Right renal cortex interstitium (tissue), 3 donors: ENCODE measurements at regions not wholly inside any gene's neighbourhood (a gene's known extent, or its start where the extent isn't known, plus 50 kb on each side); places are given as distances from the start of the nearest gene placed in this dataset.

ENCODE experiments used
- DNase-seq, 3 donors: peaks; one replicate each; pipeline ENCODE4 v3.0.0-alpha.2; 2013; ENCODE audit warnings: low read depth in 3 of 3, low spot score in 2 of 3

GRCh38 chr4:20504146-20504545 lies 196.1 kb upstream of the PACRGL start:
- DNase-seq = no peak

DNA sequence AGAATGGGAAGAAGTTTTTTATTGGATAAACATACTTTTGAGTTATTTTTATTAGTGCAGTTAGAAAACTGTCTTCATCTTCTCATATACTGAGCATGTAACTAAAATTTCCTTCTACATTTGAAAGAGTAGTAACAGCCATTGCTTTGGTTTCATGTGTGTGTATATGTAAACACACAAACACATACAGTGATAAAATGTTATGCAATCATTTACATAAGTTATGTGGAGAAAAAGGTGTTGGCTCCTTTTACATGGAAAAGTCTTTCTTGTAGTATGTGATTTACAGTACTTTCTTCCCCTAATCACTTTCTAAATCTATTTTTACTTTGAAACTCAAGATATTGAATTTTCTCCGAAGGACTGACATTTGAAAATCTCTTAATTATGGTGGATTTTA lies 194.3 kb upstream of the PACRGL start:
- DNase-seq = no peak

DNA sequence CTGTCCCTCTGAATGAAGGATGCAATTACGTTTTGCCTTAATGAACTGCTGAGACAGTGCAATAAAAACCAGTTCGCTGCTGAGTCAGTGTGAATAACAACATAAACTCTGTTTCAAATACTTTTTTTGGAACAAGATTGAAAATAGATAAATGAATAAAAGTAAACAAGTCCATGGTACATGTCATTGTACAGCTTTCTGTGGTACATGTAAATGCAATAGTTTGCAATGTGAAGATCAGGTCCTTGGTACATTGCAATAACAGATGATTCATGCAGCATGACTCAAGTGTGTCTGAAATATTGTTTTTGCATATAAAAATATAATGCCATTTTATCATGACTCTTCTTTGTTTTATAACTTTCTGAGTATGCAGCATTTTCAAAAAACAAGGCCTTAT lies 193.4 kb upstream of the PACRGL start:
- DNase-seq = no peak

GRCh38 chr4:20509315-20509714 lies 190.9 kb upstream of the PACRGL start:
- DNase-seq = no peak

DNA sequence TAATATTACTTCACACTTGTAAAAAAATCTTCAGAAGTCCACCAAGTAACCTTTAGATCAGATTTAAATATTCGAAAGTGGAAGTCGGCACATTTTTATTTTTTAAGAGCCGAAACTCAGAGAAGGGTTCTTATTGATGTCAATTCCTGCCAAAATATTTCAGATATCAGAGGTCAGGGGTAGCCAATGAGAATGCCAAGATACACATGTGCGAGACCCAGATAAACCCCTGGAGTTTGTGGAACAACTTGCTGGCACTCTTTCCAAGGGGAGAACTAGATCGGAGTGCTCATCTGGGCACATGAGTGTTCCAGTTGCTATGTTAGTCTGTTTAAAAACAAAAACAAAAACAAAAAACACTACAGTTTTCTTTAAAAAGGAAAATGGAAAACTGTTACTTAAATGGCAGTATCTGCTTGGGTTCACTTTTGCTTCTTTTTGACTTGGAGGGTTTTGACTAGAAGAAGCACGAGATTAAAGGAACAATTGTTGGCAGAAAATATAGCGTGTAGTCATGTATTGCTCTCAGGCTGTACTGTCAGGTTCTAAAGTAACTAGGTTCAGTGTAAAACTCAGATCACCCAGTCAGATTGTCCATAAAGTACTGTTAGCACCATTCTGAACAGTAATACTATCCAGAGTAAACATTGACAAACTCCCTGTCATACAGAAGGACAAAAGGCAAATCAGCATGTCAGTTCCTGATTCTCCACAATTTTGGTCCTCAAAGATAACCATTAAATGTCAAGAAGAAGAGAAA lies 188.0 kb upstream of the PACRGL start:
- no peak for DNase-seq

DNA sequence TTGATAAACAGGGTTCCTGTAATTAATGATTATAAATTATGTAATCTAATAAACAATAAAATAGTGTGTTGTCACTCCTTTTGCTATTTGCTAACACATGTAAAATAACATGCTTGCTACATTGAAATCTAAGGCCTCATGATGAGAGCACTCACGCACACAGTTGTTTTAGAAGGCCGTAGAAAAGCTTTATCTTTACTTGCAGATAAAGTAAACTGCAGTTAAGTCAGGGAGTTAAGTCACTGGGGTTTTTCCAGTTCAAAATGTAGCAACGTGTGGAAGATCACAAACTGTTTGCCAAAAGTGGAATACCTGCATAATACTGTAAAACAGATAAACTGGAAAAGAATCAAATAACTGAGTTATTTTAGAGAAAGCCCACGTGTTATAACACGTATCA lies 187.3 kb upstream of the PACRGL start:
- DNase-seq = no peak

DNA sequence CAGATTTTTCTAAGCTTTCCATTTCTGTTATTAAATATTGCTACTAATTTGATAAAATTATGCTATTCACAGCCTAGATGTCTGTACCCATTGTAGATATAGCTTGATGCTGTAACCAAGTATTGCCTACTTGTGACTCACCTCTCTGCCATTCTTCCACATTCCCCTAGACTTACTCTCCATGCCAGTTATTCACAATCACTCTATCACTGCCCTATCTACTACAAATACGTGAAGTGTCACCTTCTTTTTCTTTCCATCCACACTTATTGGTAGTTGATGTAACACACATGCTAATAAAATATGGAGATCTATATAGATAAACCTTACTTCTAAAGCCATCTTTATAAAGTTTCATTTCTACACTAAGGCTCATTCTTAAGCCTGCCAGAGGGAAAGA lies 179.4 kb upstream of the PACRGL start:
- DNase-seq = no peak

GRCh38 chr4:20528508-20528907 lies 171.8 kb upstream of the PACRGL start:
- DNase-seq = no peak

DNA sequence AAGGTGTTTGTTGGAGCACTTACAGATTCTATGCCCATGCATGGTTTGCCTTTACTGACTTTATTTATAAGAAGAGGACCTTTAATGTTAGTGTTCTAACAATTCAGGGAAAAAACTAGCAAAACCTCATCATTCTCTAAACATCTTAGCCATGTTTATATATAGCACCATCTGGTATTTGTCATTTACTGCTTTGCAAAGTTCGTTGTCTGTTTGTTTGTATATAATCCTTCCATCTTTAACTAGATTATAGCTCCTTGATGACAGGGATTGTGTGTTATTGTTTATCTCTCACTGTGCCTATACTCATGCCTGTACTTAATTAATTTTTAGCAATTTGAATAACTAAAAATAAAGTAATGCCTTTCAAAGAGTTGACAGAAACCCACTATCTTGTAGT lies 170.6 kb upstream of the PACRGL start:
- DNase-seq = peak in 1 of 3 donors; percentile 5

DNA sequence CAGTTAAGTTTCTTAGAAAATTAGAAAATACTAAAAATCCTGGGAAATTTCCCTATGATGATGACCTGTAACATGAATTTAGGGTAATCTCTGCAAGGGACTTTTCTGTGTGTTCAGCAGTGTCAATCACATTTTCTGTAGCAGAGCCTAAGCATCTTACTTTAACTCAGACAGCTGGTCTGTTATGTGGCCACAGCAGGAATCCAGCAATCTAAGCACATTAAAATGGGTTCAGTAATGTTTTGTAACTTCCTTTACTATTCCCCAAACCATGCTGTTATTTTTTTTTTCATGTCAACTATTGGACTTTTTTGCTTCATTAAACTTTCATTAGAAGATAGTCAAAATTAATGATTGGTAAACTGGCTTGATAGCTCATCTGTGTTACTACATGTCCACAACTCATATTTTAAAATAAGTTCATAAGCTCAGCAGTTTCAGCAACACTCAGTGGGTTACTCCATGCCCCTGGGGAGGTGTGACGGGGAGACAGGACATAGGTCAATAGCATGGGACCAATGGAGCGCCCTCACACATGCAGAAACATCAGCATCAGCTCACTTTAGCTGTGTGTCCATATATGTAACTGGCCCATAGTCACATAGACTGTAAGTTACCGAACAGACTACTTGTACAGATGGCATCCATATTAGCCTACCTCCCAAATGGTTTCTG lies 168.0 kb upstream of the PACRGL start:
- no peak for DNase-seq

- DNase-seq = no peak
Observed at GRCh38 chr4:20532871-20533870, 167.1 kb upstream of the PACRGL start.

DNA sequence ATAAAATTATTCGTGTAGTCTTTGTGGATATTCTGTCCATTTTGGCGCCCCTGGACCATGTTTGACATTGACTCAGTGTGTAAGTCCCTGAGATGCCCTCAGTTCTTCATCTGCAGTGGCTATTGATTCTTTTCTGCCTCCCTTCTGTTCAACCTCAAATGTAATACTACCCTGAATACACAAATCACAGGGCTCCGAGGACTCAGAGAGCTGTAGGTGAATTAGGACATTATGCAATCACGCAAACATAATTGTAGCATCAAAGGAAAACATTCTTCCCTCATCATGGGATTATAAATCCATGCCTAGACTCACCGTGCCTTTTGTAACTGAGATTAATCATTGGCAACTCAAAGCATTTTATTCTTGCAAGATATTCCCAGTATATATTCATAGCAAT lies 161.4 kb upstream of the PACRGL start:
- no peak for DNase-seq

DNA sequence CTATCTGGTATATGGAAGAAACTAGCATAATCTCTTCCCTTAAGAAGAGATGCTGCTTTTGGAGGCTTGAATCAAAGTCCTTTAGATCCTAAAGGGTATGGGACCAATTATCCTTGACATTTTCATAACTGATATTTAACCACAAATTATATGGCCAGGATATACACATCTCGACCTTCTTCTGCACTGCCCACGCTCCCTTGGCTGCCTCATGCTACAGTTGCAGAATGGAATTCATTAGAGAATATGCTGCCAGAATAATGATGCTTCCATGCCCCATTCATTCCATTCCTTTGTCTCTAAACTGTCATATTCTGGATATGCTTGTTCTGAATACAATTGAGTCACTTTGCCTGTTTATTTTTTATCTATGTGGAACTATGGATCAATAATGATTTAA lies 157.1 kb upstream of the PACRGL start:
- DNase-seq = no peak

DNA sequence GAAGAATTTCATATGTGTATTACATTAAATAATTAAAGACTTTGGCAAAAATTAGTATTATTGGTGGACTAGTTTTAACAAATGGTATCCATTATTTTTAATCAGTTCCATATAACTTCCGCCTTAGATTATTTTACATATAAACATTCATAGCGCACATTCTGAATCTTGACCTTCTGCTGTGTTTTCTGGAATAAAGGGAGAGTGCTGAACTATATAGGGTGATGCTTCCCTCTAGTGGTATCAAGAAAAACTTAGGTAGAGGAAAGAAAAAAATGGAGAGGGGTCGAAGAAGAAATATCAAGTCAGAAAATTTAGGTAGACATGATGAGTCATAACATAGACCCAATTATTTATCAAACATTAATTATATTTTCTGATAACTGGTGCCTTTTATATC lies 155.6 kb upstream of the PACRGL start:
- DNase-seq = peak; percentile 6 to 36 (median 14)

DNA sequence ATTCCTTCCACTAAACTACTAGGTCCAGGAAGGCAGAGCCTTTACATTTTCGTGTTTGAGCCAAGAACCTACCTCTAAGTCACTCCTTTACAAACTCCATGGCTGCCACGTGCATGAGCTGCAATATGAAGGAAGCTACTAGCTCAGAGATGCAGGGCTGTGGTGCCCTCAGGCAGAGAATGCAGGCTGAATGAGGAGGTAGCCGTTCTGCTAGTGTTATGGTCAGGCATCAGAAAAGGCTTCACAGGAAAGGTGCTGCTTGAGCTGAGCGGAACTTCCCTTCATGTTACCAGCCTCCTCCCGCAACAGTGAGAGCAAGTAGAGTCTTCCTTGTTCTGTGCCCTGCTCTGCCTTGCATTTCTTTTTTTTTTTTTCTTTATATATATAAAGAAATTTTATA lies 148.3 kb upstream of the PACRGL start:
- DNase-seq = no peak

DNA sequence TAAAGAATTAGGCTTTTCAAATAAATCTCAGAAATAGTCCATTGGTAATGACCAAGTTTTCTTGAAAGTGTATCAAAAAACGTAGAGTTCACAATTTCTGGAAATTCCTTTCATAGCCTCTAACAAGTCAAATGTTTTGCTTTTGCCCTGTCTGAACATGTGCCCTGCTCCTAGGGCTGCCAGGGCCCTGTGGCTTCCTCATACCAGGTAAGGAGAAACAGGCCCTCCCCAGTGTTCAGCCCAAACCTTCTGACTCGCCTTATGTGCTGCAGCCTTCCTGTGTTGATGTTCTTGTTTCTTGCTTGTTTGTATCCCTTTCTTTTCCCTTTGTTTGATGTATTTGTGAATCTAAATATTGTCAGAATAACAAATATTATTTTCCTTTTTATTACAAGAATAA lies 146.1 kb upstream of the PACRGL start:
- DNase-seq = no peak

DNA sequence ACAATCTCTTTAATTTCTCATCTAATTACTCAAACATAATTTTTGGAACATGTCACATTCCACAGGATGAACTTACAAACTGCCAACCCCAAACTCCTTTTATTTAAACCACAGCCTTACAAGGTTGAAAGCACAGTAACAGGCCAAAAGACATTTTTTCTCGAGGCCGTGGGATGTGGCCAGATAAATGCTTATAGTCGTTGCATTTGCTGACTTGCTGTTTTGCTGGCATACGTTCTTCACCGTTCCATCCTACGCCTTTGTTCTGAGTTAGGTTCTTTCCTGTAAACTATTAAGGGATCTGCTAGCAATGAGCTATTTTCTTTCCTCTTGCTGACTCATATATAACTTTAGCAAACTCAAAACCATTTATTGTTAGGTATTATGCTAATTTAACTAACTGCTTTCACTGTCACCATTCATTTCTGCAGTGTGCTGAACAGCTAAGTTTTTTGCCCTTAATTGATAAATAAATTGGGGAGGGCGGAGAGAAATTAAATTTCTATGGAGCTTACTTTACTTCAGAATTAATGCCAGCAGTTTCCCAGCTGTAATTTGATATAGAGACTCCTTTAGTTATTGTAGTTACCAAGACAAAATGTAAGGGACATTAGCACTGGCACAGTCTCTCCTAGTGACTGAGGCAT lies 135.1 kb upstream of the PACRGL start:
- no peak for DNase-seq

DNA sequence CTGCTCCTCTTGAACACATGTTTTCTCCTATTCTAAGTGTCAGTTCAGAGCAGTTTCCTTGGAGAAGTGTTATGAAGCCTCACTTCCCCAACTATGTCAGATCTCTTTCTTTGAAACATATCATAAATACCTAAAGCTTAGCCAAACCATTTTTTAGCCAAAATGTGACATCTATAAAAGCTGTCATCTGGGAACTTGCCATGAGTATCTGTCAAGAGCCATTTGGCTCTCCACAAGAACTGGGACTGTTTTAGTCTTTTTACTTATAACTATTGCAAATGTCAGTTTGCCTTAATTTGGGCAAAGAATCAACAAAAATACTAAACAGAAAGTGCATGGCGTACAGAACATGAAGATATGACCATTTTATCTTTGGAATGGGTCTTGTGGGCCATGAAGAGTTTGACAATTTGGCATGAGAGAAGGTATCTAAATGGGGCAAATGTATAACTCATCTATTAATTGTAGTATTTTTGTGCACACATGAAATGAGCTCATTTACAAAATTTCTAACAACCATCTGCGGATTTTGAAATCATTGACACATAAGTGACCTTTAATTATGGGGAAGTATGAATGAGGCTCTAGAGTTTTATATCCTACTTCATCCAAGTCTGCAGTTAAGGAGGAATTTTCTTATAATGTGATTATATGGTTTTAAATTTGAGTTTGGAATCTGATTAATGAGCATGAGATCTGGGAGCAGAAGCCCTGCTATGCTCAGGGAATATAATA lies 129.1 kb upstream of the PACRGL start:
- DNase-seq = no peak

DNA sequence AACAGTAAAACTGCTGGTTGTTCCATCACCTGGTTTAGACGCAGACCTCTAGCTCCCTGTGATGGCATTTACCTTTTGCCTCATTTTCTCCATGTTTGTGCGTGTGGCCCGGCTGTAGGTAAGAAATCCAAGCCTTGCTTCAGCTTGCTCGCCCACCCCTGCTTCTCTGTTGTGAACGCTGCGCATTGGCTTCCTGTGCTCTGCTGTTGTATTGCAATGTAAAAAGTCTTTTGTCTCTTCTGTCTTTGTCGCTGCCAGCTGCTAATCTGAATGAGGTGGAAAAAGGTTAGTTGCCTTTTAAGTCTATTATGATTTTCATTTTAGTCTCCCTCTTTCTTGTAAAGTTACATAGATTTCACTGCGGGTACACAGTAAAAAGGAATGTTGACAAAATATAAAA lies 127.3 kb upstream of the PACRGL start:
- no peak for DNase-seq

DNA sequence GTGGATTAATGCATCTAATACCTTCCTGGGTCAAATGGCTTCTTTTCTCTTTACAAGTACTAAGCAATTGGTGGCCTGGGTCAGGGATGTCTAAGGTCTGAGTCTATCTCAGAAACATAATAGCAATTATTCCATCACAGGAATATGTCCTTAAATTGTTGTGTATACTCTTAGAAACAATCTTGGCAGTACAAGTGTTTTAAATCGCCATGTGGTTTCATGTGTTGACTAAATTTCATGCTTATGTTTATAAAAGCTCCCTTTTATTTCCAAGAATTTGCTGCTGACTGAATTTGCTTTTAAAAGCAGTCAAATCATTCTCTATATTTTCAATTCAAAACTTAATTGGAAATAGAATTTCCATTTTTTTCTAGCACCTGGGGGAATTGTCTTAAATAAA lies 125.3 kb upstream of the PACRGL start:
- DNase-seq = no peak
